ENCODE measurements at regions not wholly inside any gene's neighbourhood (a gene's known extent, or its start where the extent isn't known, plus 50 kb on each side); places are given as distances from the start of the nearest gene placed in this dataset.

- no peak for TF ChIP-seq EP300 (IDR thresholded peaks at IDR 0.05)
- no peak for TF ChIP-seq POLR2AphosphoS5 (IDR thresholded peaks at IDR 0.05)
- no peak for TF ChIP-seq CTCF (IDR thresholded peaks at IDR 0.05)
- TF ChIP-seq POLR2A (IDR thresholded peaks at IDR 0.05), result no peak
- no peaks in the 10 kb centered on the region for H3K9me3 ChIP-seq
These were observed 103.2 kb upstream of the ZNF644 start for GRCh38 chr1:91124989-91125417.

GRCh38 chr1:91124290-91124985 is 102.6 kb upstream of the ZNF644 start:
- no peaks in the 10 kb centered on the region for H3K9me3 ChIP-seq
- no peak overlapping the region for H3K4me3 ChIP-seq
- ATAC-seq (ENCODE audit: low FRiP score in 2 of 2) (no peak), DNase-seq (no peak)
- 77 to 85% methylated on average over 6 of the region's 6 CpGs for WGBS, 2 donors
- peaks cover 5 to 14% (median 9%) of the 10 kb centered on the region in 4 donors for H3K4me1 ChIP-seq
- no peak for TF ChIP-seq POLR2A (IDR thresholded peaks at IDR 0.05)
- TF ChIP-seq EP300 (IDR thresholded peaks at IDR 0.05), result no peak
- TF ChIP-seq CTCF (IDR thresholded peaks at IDR 0.05), result no peak
- no peak for TF ChIP-seq POLR2AphosphoS5 (IDR thresholded peaks at IDR 0.05)
- no peaks in the 10 kb centered on the region for H3K27me3 ChIP-seq
- H3K36me3 ChIP-seq, result no peaks in the 10 kb centered on the region
- no peak overlapping the region for H3K27ac ChIP-seq

More at GRCh38 chr1:91124989-91125417, 103.2 kb upstream of the ZNF644 start:
- 68 to 70% methylated on average over 3 of the region's 3 CpGs for WGBS, 2 donors
- H3K4me1 ChIP-seq, result peaks cover 5 to 11% (median 7%) of the 10 kb centered on the region in 4 donors
- no peak overlapping the region for H3K4me3 ChIP-seq
- H3K27me3 ChIP-seq, result no peaks in the 10 kb centered on the region
- no peak for DNase-seq
- no peaks in the 10 kb centered on the region for H3K36me3 ChIP-seq
- H3K27ac ChIP-seq, result no peak overlapping the region
- peak in 1 of 2 donors; percentile 19 for ATAC-seq (ENCODE audit: low FRiP score in 2 of 2)

GRCh38 chr1:91123773-91124172 is 101.9 kb upstream of the ZNF644 start:
- Histone ChIP-seq H3K4me3 (no peak overlapping the region), H3K4me1 (peaks cover 5 to 14% (median 9%) of the 10 kb centered on the region in 4 donors), H3K27me3 (no peaks in the 10 kb centered on the region), H3K36me3 (no peaks in the 10 kb centered on the region), H3K9me3 (no peaks in the 10 kb centered on the region), H3K27ac (no peak overlapping the region)
- ATAC-seq (ENCODE audit: low FRiP score in 2 of 2) (no peak), DNase-seq (no peak)
- no peak for TF ChIP-seq CTCF (IDR thresholded peaks at IDR 0.05)
- TF ChIP-seq EP300 (IDR thresholded peaks at IDR 0.05), result no peak
- no peak for TF ChIP-seq POLR2AphosphoS5 (IDR thresholded peaks at IDR 0.05)
- TF ChIP-seq POLR2A (IDR thresholded peaks at IDR 0.05), result no peak
- 54 to 59% methylated on average over 4 of the region's 4 CpGs for WGBS, 2 donors

GRCh38 chr1:91123319-91123718 is 101.5 kb upstream of the ZNF644 start:
- Histone ChIP-seq H3K4me1 (peaks cover 5 to 14% (median 9%) of the 10 kb centered on the region in 4 donors), H3K27me3 (no peaks in the 10 kb centered on the region), H3K4me3 (no peak overlapping the region), H3K36me3 (no peaks in the 10 kb centered on the region), H3K27ac (no peak overlapping the region), H3K9me3 (no peaks in the 10 kb centered on the region)
- no peak for TF ChIP-seq POLR2AphosphoS5 (IDR thresholded peaks at IDR 0.05)
- no peak for TF ChIP-seq CTCF (IDR thresholded peaks at IDR 0.05)
- TF ChIP-seq EP300 (IDR thresholded peaks at IDR 0.05), result no peak
- no peak for TF ChIP-seq POLR2A (IDR thresholded peaks at IDR 0.05)
- DNase-seq, result no peak
- ATAC-seq (ENCODE audit: low FRiP score in 2 of 2), result no peak
- WGBS, 2 donors, result 17 to 61% methylated on average over 2 of the region's 2 CpGs
